A549 (cell line): ENCODE measurements at regions not wholly inside any gene's neighbourhood (a gene's known extent, or its start where the extent isn't known, plus 50 kb on each side); places are given as distances from the start of the nearest gene placed in this dataset.
"Not testable (repeated sequence)": the region's sequence is repeated elsewhere in the genome, so short reads cannot be mapped to it uniquely, and the experiment has no call there.

Experiments used
- ATAC-seq, 2 experiments: fragments of 200-7000 bp in 1 of 2; fragments of >200 bp in 1 of 2; cut with Nextera tagmentation in 1 of 2; cut with Tn5 transposase in 1 of 2; 3 replicates each; pipeline versions ENCODE4 v1.8.0 to v1.9.1; 2018 to 2020; ENCODE audit warnings: mild to moderate bottlenecking in 1 of 2, moderate library complexity in 1 of 2
- CTCF ChIA-PET: fragments of 300-600 bp; sonication (Branson Sonifier 250); formaldehyde crosslinking; extraction: SDS; loops from one replicate; lab custom pipeline; 2021; ENCODE audit warnings: antibody characterized with exemption, inconsistent platforms; lab: Yijun Ruan, JAX
- POLR2A ChIA-PET: fragments of 350-600 bp; formaldehyde crosslinking; extraction: SDS; loops from one replicate; lab custom pipeline; 2021; ENCODE audit warnings: antibody characterized with exemption, inconsistent platforms; lab: Yijun Ruan, JAX
- DNase-seq, 2 experiments: peaks; one replicate each; pipeline versions ENCODE4 v3.0.0 to v3.0.0-alpha.2; 2011 to 2016; ENCODE audit warnings: low read depth in 1 of 2, low spot score in 1 of 2
- FAIRE-seq: peaks from 2 replicates; lab custom pipeline; 2011; peaks lifted over from hg19 to GRCh38; lab: Jason Lieb, UNC
- H3K27ac ChIP-seq, 2 experiments: fragments of >200 bp; sonication (Bioruptor Twin); formaldehyde crosslinking; 3 replicates each; pipeline ENCODE4 v1.5.1; 2016 to 2017
- H3K4me1 ChIP-seq: fragments of >200 bp; sonication (Bioruptor Twin); formaldehyde crosslinking; 3 replicates; pipeline ENCODE4 v1.6.1; 2016
- H3K4me2 ChIP-seq: fragments of >200 bp; sonication (Bioruptor Twin); formaldehyde crosslinking; 3 replicates; pipeline ENCODE4 v1.6.1; 2016
- H3K4me3 ChIP-seq: fragments of >200 bp; sonication (Bioruptor Twin); formaldehyde crosslinking; 3 replicates; pipeline ENCODE4 v1.5.1; 2016
- H3K9me3 ChIP-seq: fragments of >200 bp; sonication (Bioruptor Twin); formaldehyde crosslinking; 3 replicates; pipeline ENCODE4 v1.6.1; 2016
- BHLHE40 ChIP-seq: IDR thresholded peaks from 2 replicates; pipeline ENCODE4 v1.6.1; 2012; ENCODE audit warnings: low read depth, low read length, inconsistent platforms
- CHD2 ChIP-seq: fragments of 150-350 bp; IDR thresholded peaks from 2 replicates; pipeline ENCODE4 v1.6.1; 2014; ENCODE audit warnings: low read length; ENCODE audit not compliant: partially characterized antibody
- EHMT2 ChIP-seq: fragments of 200-600 bp; sonication (generic); IDR thresholded peaks from 2 replicates; pipeline ENCODE4 v1.6.1; 2016; ENCODE audit warnings: antibody characterized with exemption, low read depth, mild to moderate bottlenecking, moderate library complexity
- EP300 ChIP-seq, 2 experiments: fragments of >200 bp; sonication (Bioruptor Twin); formaldehyde crosslinking; IDR thresholded peaks; 2 replicates in 1 of 2; 3 replicates in 1 of 2; pipeline ENCODE4 v1.6.1; 2016 to 2017
- ESRRA ChIP-seq: fragments of 150-350 bp; IDR thresholded peaks from 2 replicates; pipeline ENCODE4 v1.6.1; 2014; ENCODE audit warnings: mild to moderate bottlenecking, low read length, borderline replicate concordance
- FOXS1 ChIP-seq: fragments of 250-450 bp; sonication (Bioruptor Pico); IDR thresholded peaks from 2 replicates; pipeline ENCODE4 v1.5.0; 2020; ENCODE audit warnings: mild to moderate bottlenecking, moderate library complexity
- HDAC2 ChIP-seq: fragments of 200-600 bp; sonication (generic); IDR thresholded peaks from 2 replicates; pipeline ENCODE4 v1.6.1; 2016
- HOXB5 ChIP-seq: fragments of 250-450 bp; sonication (Bioruptor Pico); IDR thresholded peaks from 2 replicates; pipeline ENCODE4 v1.5.0; 2020; ENCODE audit warnings: mild to moderate bottlenecking, moderate library complexity
- JUNB ChIP-seq: fragments of >200 bp; sonication (Bioruptor Twin); formaldehyde crosslinking; IDR thresholded peaks from 2 replicates; pipeline ENCODE4 v1.6.1; 2016
- KDM5A ChIP-seq: fragments of 200-600 bp; sonication (generic); IDR thresholded peaks from 2 replicates; pipeline ENCODE4 v1.6.1; 2016; ENCODE audit warnings: antibody characterized with exemption, mild to moderate bottlenecking
- MAX ChIP-seq: IDR thresholded peaks from 2 replicates; pipeline ENCODE4 v1.6.1; 2012
- MYC ChIP-seq: IDR thresholded peaks from 2 replicates; pipeline ENCODE4 v1.6.1; 2012; ENCODE audit warnings: mild to moderate bottlenecking, inconsistent platforms, low read length, improper control_type of control experiment, borderline replicate concordance
- NPAS2 ChIP-seq: fragments of 250-450 bp; sonication (Bioruptor Pico); IDR thresholded peaks from 2 replicates; pipeline ENCODE4 v1.8.0; 2022; ENCODE audit warnings: mild to moderate bottlenecking, moderate library complexity, borderline replicate concordance
- NR3C1 ChIP-seq: fragments of >200 bp; sonication (Bioruptor Twin); formaldehyde crosslinking; IDR thresholded peaks from 3 replicates; pipeline ENCODE4 v1.6.1; 2017
- PHF8 ChIP-seq: fragments of 200-600 bp; sonication (generic); IDR thresholded peaks from 2 replicates; pipeline ENCODE4 v1.6.1; 2016; ENCODE audit warnings: low read depth, mild to moderate bottlenecking, antibody characterized with exemption, moderate library complexity, borderline replicate concordance
- RARB ChIP-seq: fragments of 250-450 bp; sonication (Bioruptor Pico); IDR thresholded peaks from 2 replicates; pipeline ENCODE4 v1.8.0; 2021; ENCODE audit warnings: mild to moderate bottlenecking, moderate library complexity
- ZC3H11A ChIP-seq: fragments of 450-650 bp; IDR thresholded peaks from 2 replicates; pipeline ENCODE4 v1.6.1; 2014; ENCODE audit warnings: antibody characterized with exemption, mild to moderate bottlenecking
- ZNF302 ChIP-seq: fragments of 250-450 bp; sonication (Bioruptor Pico); IDR thresholded peaks from 2 replicates; pipeline ENCODE4 v1.9.0; 2021; ENCODE audit warnings: inconsistent platforms, mild to moderate bottlenecking, moderate library complexity
- ZSCAN20 ChIP-seq: fragments of 250-450 bp; sonication (Bioruptor Pico); IDR thresholded peaks from 2 replicates; pipeline ENCODE4 v1.8.0; 2022; ENCODE audit warnings: mild to moderate bottlenecking, moderate library complexity
- WGBS: methylation state at CpG from one replicate; pipeline ENCODE4 v1.1.6; 2017; ENCODE audit errors: missing lambda C conversion rate; 5-methylcytosine and 5-hydroxymethylcytosine counted together
- TF ChIP-seq, protein P1 (sequence below): fragments of >200 bp; sonication (Bioruptor Twin); formaldehyde crosslinking; IDR thresholded peaks from 2 replicates; pipeline ENCODE4 v1.6.1; 2016
- TF ChIP-seq, protein P2 (sequence below): fragments of 200-600 bp; sonication (generic); IDR thresholded peaks from 2 replicates; pipeline ENCODE4 v1.6.1; 2016; ENCODE audit warnings: antibody characterized with exemption, mild to moderate bottlenecking, moderate library complexity
- TF ChIP-seq, protein P3 (sequence below): fragments of 150-350 bp; IDR thresholded peaks from 2 replicates; pipeline ENCODE4 v1.6.1; 2014; ENCODE audit warnings: low read depth, mild to moderate bottlenecking, low read length
- TF ChIP-seq, protein P4 (sequence below): IDR thresholded peaks from 2 replicates; pipeline ENCODE4 v1.6.1; 2012; ENCODE audit warnings: low read depth, borderline replicate concordance
- TF ChIP-seq, protein P5 (sequence below): fragments of 250-450 bp; sonication (Bioruptor Pico); IDR thresholded peaks from 2 replicates; pipeline ENCODE4 v1.5.0; 2021; ENCODE audit warnings: mild to moderate bottlenecking, moderate library complexity, borderline replicate concordance

DNA sequence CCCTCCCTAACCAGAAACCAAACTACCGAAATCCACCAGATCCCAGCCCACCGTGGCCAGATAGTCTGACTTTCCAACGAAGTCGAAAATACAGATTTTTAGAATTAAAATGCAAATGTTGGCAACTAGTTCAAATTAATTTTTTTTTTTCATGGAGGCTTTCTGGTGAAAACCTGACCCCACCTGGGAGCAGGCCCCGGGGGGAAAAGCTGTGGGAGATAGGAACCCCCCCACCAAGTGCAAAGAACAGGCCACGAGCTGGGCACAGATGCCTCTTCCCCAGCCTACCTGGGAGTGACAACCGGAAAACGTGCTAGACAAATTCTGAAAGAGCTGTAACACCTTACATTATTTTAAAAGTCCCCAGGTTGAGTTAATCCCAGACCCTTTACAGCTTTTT is 333.8 kb downstream of the PREX1 start:
- Histone ChIP-seq H3K27ac (no peak overlapping the region), H3K4me3 (no peak overlapping the region), H3K4me2 (no peak overlapping the region), H3K4me1 (no peaks in the 10 kb centered on the region), H3K9me3 (no peaks in the 10 kb centered on the region)
- TF ChIP-seq, protein P1, sequence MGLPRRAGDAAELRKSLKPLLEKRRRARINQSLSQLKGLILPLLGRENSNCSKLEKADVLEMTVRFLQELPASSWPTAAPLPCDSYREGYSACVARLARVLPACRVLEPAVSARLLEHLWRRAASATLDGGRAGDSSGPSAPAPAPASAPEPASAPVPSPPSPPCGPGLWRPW: no peak
- TF ChIP-seq NPAS2 (CRISPR knock-in tag) (no peak), EP300 (IDR thresholded peaks at IDR 0.05) (no peak), FOXS1 (no peak), ZNF302 (CRISPR knock-in tag) (no peak), MYC (no peak), HDAC2 (no peak), ZC3H11A (no peak), HOXB5 (no peak), PHF8 (no peak), KDM5A (no peak), NR3C1 (no peak), BHLHE40 (no peak), ZSCAN20 (CRISPR knock-in tag) (no peak), EHMT2 (no peak)
- TF ChIP-seq, protein P2, sequence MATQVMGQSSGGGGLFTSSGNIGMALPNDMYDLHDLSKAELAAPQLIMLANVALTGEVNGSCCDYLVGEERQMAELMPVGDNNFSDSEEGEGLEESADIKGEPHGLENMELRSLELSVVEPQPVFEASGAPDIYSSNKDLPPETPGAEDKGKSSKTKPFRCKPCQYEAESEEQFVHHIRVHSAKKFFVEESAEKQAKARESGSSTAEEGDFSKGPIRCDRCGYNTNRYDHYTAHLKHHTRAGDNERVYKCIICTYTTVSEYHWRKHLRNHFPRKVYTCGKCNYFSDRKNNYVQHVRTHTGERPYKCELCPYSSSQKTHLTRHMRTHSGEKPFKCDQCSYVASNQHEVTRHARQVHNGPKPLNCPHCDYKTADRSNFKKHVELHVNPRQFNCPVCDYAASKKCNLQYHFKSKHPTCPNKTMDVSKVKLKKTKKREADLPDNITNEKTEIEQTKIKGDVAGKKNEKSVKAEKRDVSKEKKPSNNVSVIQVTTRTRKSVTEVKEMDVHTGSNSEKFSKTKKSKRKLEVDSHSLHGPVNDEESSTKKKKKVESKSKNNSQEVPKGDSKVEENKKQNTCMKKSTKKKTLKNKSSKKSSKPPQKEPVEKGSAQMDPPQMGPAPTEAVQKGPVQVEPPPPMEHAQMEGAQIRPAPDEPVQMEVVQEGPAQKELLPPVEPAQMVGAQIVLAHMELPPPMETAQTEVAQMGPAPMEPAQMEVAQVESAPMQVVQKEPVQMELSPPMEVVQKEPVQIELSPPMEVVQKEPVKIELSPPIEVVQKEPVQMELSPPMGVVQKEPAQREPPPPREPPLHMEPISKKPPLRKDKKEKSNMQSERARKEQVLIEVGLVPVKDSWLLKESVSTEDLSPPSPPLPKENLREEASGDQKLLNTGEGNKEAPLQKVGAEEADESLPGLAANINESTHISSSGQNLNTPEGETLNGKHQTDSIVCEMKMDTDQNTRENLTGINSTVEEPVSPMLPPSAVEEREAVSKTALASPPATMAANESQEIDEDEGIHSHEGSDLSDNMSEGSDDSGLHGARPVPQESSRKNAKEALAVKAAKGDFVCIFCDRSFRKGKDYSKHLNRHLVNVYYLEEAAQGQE: no peak
- TF ChIP-seq, protein P3, sequence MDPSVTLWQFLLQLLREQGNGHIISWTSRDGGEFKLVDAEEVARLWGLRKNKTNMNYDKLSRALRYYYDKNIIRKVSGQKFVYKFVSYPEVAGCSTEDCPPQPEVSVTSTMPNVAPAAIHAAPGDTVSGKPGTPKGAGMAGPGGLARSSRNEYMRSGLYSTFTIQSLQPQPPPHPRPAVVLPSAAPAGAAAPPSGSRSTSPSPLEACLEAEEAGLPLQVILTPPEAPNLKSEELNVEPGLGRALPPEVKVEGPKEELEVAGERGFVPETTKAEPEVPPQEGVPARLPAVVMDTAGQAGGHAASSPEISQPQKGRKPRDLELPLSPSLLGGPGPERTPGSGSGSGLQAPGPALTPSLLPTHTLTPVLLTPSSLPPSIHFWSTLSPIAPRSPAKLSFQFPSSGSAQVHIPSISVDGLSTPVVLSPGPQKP: no peak
- DNase-seq: no peak
- ChIA-PET CTCF (no interaction called here), POLR2A (no interaction called here)
- no peak for ATAC-seq
- no peak for FAIRE-seq
- 26% methylated on average over 8 of the region's 8 CpGs for WGBS

GRCh38 chr20:48493331-48493730 is 334.5 kb downstream of the PREX1 start:
- DNase-seq, H3K4me1 ChIP-seq, H3K4me2 ChIP-seq, H3K27ac ChIP-seq, FAIRE-seq, H3K9me3 ChIP-seq, H3K4me3 ChIP-seq, ATAC-seq, POLR2A ChIA-PET: not testable (repeated sequence)
- 57% methylated on average over 17 of the region's 18 CpGs for WGBS
- CTCF ChIA-PET: interaction anchor here (1.2 kb wide), 1 partner anchor 127 kb away, joined by 3 read pairs; no protein-coding TSS in a partner anchor

DNA sequence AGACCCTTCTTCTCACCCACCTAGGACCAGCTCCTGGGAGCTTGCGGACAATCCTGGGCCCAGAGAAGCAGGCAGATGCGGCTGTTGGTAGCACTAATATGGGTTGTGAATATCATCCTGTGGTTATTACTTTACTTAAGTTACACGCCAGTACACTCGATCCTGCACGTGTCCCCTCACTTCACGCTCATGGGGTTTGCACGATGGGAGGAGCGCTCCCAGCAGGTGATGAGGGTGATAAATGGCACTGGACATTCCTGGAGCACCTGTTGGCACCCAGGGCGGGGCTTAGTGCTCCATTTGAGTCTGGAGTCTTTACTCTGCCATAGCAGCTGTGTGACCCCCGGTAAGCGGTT is 335.1 kb downstream of the PREX1 start:
- POLR2A ChIA-PET: no interaction called here
- DNase-seq: no peak
- no peak overlapping the region for H3K4me3 ChIP-seq
- H3K4me2 ChIP-seq: no peak overlapping the region
- peaks cover 6% of the 10 kb centered on the region for H3K4me1 ChIP-seq
- no peak for ATAC-seq
- FAIRE-seq: no peak
- H3K9me3 ChIP-seq: no peaks in the 10 kb centered on the region
- no peak for TF ChIP-seq MAX
- no peak for TF ChIP-seq CHD2
- no peak for TF ChIP-seq PHF8
- no peak for TF ChIP-seq ESRRA
- no peak for TF ChIP-seq EHMT2
- TF ChIP-seq JUNB: no peak
- TF ChIP-seq, protein P4, sequence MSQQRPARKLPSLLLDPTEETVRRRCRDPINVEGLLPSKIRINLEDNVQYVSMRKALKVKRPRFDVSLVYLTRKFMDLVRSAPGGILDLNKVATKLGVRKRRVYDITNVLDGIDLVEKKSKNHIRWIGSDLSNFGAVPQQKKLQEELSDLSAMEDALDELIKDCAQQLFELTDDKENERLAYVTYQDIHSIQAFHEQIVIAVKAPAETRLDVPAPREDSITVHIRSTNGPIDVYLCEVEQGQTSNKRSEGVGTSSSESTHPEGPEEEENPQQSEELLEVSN: no peak
- TF ChIP-seq, protein P5, sequence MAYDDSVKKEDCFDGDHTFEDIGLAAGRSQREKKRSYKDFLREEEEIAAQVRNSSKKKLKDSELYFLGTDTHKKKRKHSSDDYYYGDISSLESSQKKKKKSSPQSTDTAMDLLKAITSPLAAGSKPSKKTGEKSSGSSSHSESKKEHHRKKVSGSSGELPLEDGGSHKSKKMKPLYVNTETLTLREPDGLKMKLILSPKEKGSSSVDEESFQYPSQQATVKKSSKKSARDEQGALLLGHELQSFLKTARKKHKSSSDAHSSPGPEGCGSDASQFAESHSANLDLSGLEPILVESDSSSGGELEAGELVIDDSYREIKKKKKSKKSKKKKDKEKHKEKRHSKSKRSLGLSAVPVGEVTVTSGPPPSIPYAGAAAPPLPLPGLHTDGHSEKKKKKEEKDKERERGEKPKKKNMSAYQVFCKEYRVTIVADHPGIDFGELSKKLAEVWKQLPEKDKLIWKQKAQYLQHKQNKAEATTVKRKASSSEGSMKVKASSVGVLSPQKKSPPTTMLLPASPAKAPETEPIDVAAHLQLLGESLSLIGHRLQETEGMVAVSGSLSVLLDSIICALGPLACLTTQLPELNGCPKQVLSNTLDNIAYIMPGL: no peak
- no peak for TF ChIP-seq MYC
- no peak for TF ChIP-seq RARB (CRISPR knock-in tag)
- TF ChIP-seq HDAC2: no peak
- TF ChIP-seq ZC3H11A: no peak
- TF ChIP-seq, all 56 proteins: peak for 0
- H3K27ac ChIP-seq: no peak overlapping the region
- CTCF ChIA-PET: interaction anchor here (1.2 kb wide), 1 partner anchor 128 kb away, joined by 3 read pairs; no protein-coding TSS in a partner anchor
- WGBS: 81% methylated on average over 10 of the region's 11 CpGs
